ENCODE measurements at regions not wholly inside any gene's neighbourhood (a gene's known extent, or its start where the extent isn't known, plus 50 kb on each side); places are given as distances from the start of the nearest gene placed in this dataset.

DNA sequence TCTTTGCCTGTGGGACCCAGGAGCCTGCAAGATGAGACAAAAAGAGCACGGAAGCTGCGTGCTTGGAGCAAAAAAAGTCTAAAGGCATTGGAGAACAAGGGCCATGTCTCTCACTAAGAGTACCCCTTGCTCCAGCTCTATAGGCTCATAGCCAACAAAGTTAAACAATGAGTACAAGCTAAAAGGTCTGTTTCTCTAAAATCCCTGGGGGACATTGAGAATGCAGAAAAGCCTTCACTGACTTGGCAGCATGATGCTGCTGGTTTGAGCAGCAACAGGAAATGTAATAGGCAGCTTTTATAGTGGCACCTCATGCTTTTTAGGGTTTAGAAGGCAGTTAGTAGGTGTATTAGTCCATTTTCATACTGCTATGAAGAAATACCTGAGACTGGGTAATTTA is 287.5 kb downstream of the SMARCA2 start:
- TF ChIP-seq, protein P1, sequence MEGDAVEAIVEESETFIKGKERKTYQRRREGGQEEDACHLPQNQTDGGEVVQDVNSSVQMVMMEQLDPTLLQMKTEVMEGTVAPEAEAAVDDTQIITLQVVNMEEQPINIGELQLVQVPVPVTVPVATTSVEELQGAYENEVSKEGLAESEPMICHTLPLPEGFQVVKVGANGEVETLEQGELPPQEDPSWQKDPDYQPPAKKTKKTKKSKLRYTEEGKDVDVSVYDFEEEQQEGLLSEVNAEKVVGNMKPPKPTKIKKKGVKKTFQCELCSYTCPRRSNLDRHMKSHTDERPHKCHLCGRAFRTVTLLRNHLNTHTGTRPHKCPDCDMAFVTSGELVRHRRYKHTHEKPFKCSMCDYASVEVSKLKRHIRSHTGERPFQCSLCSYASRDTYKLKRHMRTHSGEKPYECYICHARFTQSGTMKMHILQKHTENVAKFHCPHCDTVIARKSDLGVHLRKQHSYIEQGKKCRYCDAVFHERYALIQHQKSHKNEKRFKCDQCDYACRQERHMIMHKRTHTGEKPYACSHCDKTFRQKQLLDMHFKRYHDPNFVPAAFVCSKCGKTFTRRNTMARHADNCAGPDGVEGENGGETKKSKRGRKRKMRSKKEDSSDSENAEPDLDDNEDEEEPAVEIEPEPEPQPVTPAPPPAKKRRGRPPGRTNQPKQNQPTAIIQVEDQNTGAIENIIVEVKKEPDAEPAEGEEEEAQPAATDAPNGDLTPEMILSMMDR (IDR thresholded peaks at IDR 0.05; ENCODE audit: low read depth, low read length), result no peak
- TF ChIP-seq EZH2phosphoT487 (IDR thresholded peaks at IDR 0.05; ENCODE audit: low read depth), result no peak
- H3K9ac ChIP-seq (ENCODE audit: low read length), result no peak overlapping the region
- no peak overlapping the region for H2AFZ ChIP-seq (ENCODE audit: low read depth, low read length)

DNA sequence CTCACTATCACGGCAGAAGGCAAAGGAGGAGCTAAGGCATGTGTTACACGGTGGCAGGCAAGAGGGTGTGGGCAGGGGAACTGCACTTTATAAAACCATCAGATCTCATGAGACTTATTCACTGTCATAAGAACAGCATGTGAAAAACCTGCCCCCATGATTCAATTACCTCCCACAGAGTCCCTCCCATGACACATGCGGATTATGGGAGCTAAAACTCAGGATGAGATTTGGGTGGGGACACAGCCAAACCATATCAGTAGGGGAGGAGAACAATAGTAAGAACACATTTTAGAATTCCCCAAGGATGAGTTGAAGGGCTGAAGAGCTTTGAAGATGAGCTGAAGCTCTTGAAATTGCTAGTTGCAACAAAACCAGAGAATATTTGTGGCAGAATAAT is 287.9 kb downstream of the SMARCA2 start:
- TF ChIP-seq EZH2phosphoT487 (IDR thresholded peaks at IDR 0.05; ENCODE audit: low read depth), result no peak
- TF ChIP-seq, protein P1 (IDR thresholded peaks at IDR 0.05; ENCODE audit: low read depth, low read length), result no peak
- H3K79me2 ChIP-seq (ENCODE audit: low read length), result no peaks in the 10 kb centered on the region
- peaks cover 18% of the 10 kb centered on the region for H3K4me1 ChIP-seq (ENCODE audit: low read length)
- no peak overlapping the region for H3K27ac ChIP-seq (ENCODE audit: low read length)
- H3K9ac ChIP-seq (ENCODE audit: low read length), result no peak overlapping the region
- no peak overlapping the region for H3K4me3 ChIP-seq (ENCODE audit: low read length)
- no peak overlapping the region for H3K4me2 ChIP-seq (ENCODE audit: low read length)
- no peaks in the 10 kb centered on the region for H3K27me3 ChIP-seq (ENCODE audit: low read depth, low read length)
- H2AFZ ChIP-seq (ENCODE audit: low read depth, low read length), result no peak overlapping the region
- H3K9me3 ChIP-seq (ENCODE audit: insufficient read depth, low read length), result peaks cover 4% of the 10 kb centered on the region; the same call in 1 of the 2 replicates
- peaks cover under 1% of the 10 kb centered on the region for H3K36me3 ChIP-seq (replicated peaks; ENCODE audit: low read depth, low read length)
- H4K20me1 ChIP-seq (ENCODE audit: insufficient read depth, low read length), result no peaks in the 10 kb centered on the region

More for the DNA sequence above, 287.5 kb downstream of the SMARCA2 start:
- no peaks in the 10 kb centered on the region for H3K27me3 ChIP-seq (ENCODE audit: low read depth, low read length)
- peaks cover 23% of the 10 kb centered on the region for H3K4me1 ChIP-seq (ENCODE audit: low read length)
- no peak overlapping the region for H3K4me2 ChIP-seq (ENCODE audit: low read length)
- H3K79me2 ChIP-seq (ENCODE audit: low read length), result no peaks in the 10 kb centered on the region
- peaks cover 4% of the 10 kb centered on the region for H3K36me3 ChIP-seq (replicated peaks; ENCODE audit: low read depth, low read length)
- peaks cover 4% of the 10 kb centered on the region; the same call in 1 of the 2 replicates for H3K9me3 ChIP-seq (ENCODE audit: insufficient read depth, low read length)
- H3K27ac ChIP-seq (ENCODE audit: low read length), result no peak overlapping the region
- no peaks in the 10 kb centered on the region for H4K20me1 ChIP-seq (ENCODE audit: insufficient read depth, low read length)
- no peak overlapping the region for H3K4me3 ChIP-seq (ENCODE audit: low read length)

DNA sequence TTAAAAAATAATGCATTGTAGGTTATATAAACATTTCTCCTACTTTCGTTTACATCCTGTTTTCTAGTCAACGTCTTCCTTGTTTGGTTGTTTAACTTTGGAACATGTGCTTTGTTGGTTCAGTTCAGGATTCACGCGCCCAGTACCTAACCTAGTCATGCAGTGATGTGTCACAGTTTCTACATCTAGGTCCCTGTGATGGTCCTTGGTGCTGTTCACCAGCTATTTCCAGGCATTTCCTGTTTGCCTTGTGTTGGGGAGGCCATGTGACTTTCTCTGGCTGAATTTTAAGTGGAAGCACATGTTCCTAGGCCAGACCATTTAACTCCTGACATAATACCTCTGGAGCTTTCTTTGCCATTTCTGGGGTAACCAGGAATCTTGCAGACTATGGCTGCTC is 292.3 kb downstream of the SMARCA2 start:
- Histone ChIP-seq H3K4me1 (ENCODE audit: low read length) (no peaks in the 10 kb centered on the region), H3K4me2 (ENCODE audit: low read length) (no peak overlapping the region), H3K9ac (ENCODE audit: low read length) (no peak overlapping the region), H3K9me3 (ENCODE audit: insufficient read depth, low read length) (peaks cover 10% of the 10 kb centered on the region; the same call in 1 of the 2 replicates), H3K27me3 (ENCODE audit: low read depth, low read length) (no peaks in the 10 kb centered on the region), H2AFZ (ENCODE audit: low read depth, low read length) (no peak overlapping the region; the same call in 1 of the 2 replicates), H4K20me1 (ENCODE audit: insufficient read depth, low read length) (no peaks in the 10 kb centered on the region), H3K4me3 (ENCODE audit: low read length) (no peak overlapping the region), H3K27ac (ENCODE audit: low read length) (no peak overlapping the region), H3K79me2 (ENCODE audit: low read length) (no peaks in the 10 kb centered on the region), H3K36me3 (replicated peaks; ENCODE audit: low read depth, low read length) (no peaks in the 10 kb centered on the region)
- TF ChIP-seq, protein P1 (IDR thresholded peaks at IDR 0.05; ENCODE audit: low read depth, low read length), result no peak
- no peak for TF ChIP-seq EZH2phosphoT487 (IDR thresholded peaks at IDR 0.05; ENCODE audit: low read depth)

GRCh38 chr9:2311920-2312319 is 296.8 kb downstream of the SMARCA2 start:
- Histone ChIP-seq H3K4me1 (ENCODE audit: low read length) (no peaks in the 10 kb centered on the region), H3K36me3 (replicated peaks; ENCODE audit: low read depth, low read length) (no peaks in the 10 kb centered on the region), H3K9me3 (ENCODE audit: insufficient read depth, low read length) (peaks cover 18% of the 10 kb centered on the region; the same call in 1 of the 2 replicates), H3K4me3 (ENCODE audit: low read length) (no peak overlapping the region), H3K27me3 (ENCODE audit: low read depth, low read length) (no peaks in the 10 kb centered on the region), H3K4me2 (ENCODE audit: low read length) (no peak overlapping the region), H3K9ac (ENCODE audit: low read length) (no peak overlapping the region), H3K27ac (ENCODE audit: low read length) (no peak overlapping the region), H3K79me2 (ENCODE audit: low read length) (no peaks in the 10 kb centered on the region), H4K20me1 (ENCODE audit: insufficient read depth, low read length) (no peaks in the 10 kb centered on the region), H2AFZ (ENCODE audit: low read depth, low read length) (no peak overlapping the region)
- TF ChIP-seq, protein P1 (IDR thresholded peaks at IDR 0.05; ENCODE audit: low read depth, low read length), result no peak
- TF ChIP-seq EZH2phosphoT487 (IDR thresholded peaks at IDR 0.05; ENCODE audit: low read depth), result no peak

Data from OCI-LY3 (cell line).